NAMALWA (cell line): ENCODE measurements at regions not wholly inside any gene's neighbourhood (a gene's known extent, or its start where the extent isn't known, plus 50 kb on each side); places are given as distances from the start of the nearest gene placed in this dataset.
A peak's percentile ranks its signal among the peaks of the same experiment; 100 is the strongest.
"Not testable (repeated sequence)": the region's sequence is repeated elsewhere in the genome, so short reads cannot be mapped to it uniquely, and the experiment has no call there.

ENCODE experiments used
- DNase-seq: peaks from one replicate; pipeline ENCODE4 v3.0.0-alpha.2; 2015; ENCODE audit warnings: low spot score

- DNase-seq = not testable (repeated sequence)
Measured at GRCh38 chr14:42482345-42482971, 875.8 kb downstream of the LRFN5 start.

- DNase-seq = not testable (repeated sequence)
Measured at GRCh38 chr14:42481714-42482113, 875.0 kb downstream of the LRFN5 start.

- no peak for DNase-seq
Measured at GRCh38 chr14:42480255-42480654, 873.6 kb downstream of the LRFN5 start.

GRCh38 chr14:42475289-42475688 lies 868.6 kb downstream of the LRFN5 start:
- no peak for DNase-seq

GRCh38 chr14:42470427-42470719 lies 863.7 kb downstream of the LRFN5 start:
- no peak for DNase-seq

GRCh38 chr14:42469637-42470426 lies 863.2 kb downstream of the LRFN5 start:
- DNase-seq = no peak

GRCh38 chr14:42460673-42461072 lies 854.0 kb downstream of the LRFN5 start:
- no peak for DNase-seq

- DNase-seq = no peak
Measured at GRCh38 chr14:42459171-42459685, 852.6 kb downstream of the LRFN5 start.

- DNase-seq = no peak
Measured at GRCh38 chr14:42441615-42442014, 834.9 kb downstream of the LRFN5 start.

GRCh38 chr14:42437809-42438208 lies 831.1 kb downstream of the LRFN5 start:
- no peak for DNase-seq

GRCh38 chr14:42429401-42429800 lies 822.7 kb downstream of the LRFN5 start:
- DNase-seq = no peak

GRCh38 chr14:42428996-42429395 lies 822.3 kb downstream of the LRFN5 start:
- peak; percentile 22 for DNase-seq

- no peak for DNase-seq
Measured at GRCh38 chr14:42424501-42424900, 817.8 kb downstream of the LRFN5 start.

GRCh38 chr14:42421377-42422078 lies 814.9 kb downstream of the LRFN5 start:
- no peak for DNase-seq

GRCh38 chr14:42420071-42420470 lies 813.4 kb downstream of the LRFN5 start:
- DNase-seq = no peak

GRCh38 chr14:42407153-42407552 lies 800.5 kb downstream of the LRFN5 start:
- no peak for DNase-seq

- no peak for DNase-seq
Measured at GRCh38 chr14:42391146-42391834, 784.6 kb downstream of the LRFN5 start.

GRCh38 chr14:42378880-42379279 lies 772.2 kb downstream of the LRFN5 start:
- DNase-seq = no peak

- DNase-seq = no peak
Measured at GRCh38 chr14:42378274-42378673, 771.6 kb downstream of the LRFN5 start.

- DNase-seq = no peak
Measured at GRCh38 chr14:42374332-42374731, 767.7 kb downstream of the LRFN5 start.

GRCh38 chr14:42370056-42370455 lies 763.4 kb downstream of the LRFN5 start:
- DNase-seq = no peak

GRCh38 chr14:42368234-42368633 lies 761.6 kb downstream of the LRFN5 start:
- no peak for DNase-seq
